Osteoblast (primary cell): ENCODE measurements at regions not wholly inside any gene's neighbourhood (a gene's known extent, or its start where the extent isn't known, plus 50 kb on each side); places are given as distances from the start of the nearest gene placed in this dataset.

Experiments
- DNase-seq: peaks from one replicate; pipeline ENCODE4 v3.0.0; 2011; ENCODE audit warnings: low spot score, mixed read lengths; ENCODE audit not compliant: insufficient read length; ENCODE audit errors: missing footprints
- H2AFZ ChIP-seq: 2 replicates; pipeline ENCODE4 v1.6.0; 2011; ENCODE audit warnings: mild to moderate bottlenecking, low read length
- H3K27ac ChIP-seq: 2 replicates; pipeline ENCODE4 v1.5.1; 2011; ENCODE audit warnings: mild to moderate bottlenecking, low read depth, low read length, moderate library complexity
- H3K27me3 ChIP-seq: 2 replicates; pipeline ENCODE4 v1.6.0; 2012; ENCODE audit warnings: mild to moderate bottlenecking, control low read depth, inconsistent platforms, low read length, moderate library complexity; ENCODE audit not compliant: insufficient read depth
- H3K36me3 ChIP-seq: 2 replicates; pipeline ENCODE4 v1.5.1; 2011; ENCODE audit warnings: mild to moderate bottlenecking, low read length, control low read depth, moderate library complexity; ENCODE audit not compliant: insufficient read depth
- H3K4me1 ChIP-seq: 2 replicates; pipeline ENCODE4 v1.5.1; 2011; ENCODE audit warnings: mild to moderate bottlenecking, low read length, control low read depth, moderate library complexity; ENCODE audit not compliant: insufficient read depth
- H3K4me2 ChIP-seq: 2 replicates; pipeline ENCODE4 v1.6.0; 2011; ENCODE audit warnings: mild to moderate bottlenecking, low read length; ENCODE audit not compliant: insufficient read depth
- H3K4me3 ChIP-seq: fragments of 200-600 bp; sonication (generic); 3 replicates; pipeline ENCODE4 v1.5.1; 2012; ENCODE audit warnings: mild to moderate bottlenecking, low read length, inconsistent platforms; ENCODE audit not compliant: insufficient read depth
- H3K79me2 ChIP-seq: 2 replicates; pipeline ENCODE4 v1.6.0; 2012; ENCODE audit warnings: mild to moderate bottlenecking, low read length, control low read depth, inconsistent platforms; ENCODE audit not compliant: insufficient read depth
- H3K9me3 ChIP-seq: 2 replicates; pipeline ENCODE4 v1.5.1; 2011; ENCODE audit warnings: low read depth, low read length, control low read depth
- H4K20me1 ChIP-seq: 2 replicates; pipeline ENCODE4 v1.6.0; 2012; ENCODE audit warnings: mild to moderate bottlenecking, low read length, control low read depth; ENCODE audit not compliant: insufficient read depth
- TF ChIP-seq, protein P1 (sequence below): IDR thresholded peaks from 2 replicates; pipeline ENCODE4 v1.5.1; 2011; ENCODE audit warnings: mild to moderate bottlenecking, low read depth, low read length, moderate library complexity; ENCODE audit errors: extremely low read depth

GRCh38 chr20:37593710-37594109, 66.0 kb upstream of the BLCAP start:
- H3K4me1 ChIP-seq: no peaks in the 10 kb centered on the region
- H3K27me3 ChIP-seq: peaks cover 50% of the 10 kb centered on the region
- no peak overlapping the region for H3K4me3 ChIP-seq
- TF ChIP-seq, protein P1, sequence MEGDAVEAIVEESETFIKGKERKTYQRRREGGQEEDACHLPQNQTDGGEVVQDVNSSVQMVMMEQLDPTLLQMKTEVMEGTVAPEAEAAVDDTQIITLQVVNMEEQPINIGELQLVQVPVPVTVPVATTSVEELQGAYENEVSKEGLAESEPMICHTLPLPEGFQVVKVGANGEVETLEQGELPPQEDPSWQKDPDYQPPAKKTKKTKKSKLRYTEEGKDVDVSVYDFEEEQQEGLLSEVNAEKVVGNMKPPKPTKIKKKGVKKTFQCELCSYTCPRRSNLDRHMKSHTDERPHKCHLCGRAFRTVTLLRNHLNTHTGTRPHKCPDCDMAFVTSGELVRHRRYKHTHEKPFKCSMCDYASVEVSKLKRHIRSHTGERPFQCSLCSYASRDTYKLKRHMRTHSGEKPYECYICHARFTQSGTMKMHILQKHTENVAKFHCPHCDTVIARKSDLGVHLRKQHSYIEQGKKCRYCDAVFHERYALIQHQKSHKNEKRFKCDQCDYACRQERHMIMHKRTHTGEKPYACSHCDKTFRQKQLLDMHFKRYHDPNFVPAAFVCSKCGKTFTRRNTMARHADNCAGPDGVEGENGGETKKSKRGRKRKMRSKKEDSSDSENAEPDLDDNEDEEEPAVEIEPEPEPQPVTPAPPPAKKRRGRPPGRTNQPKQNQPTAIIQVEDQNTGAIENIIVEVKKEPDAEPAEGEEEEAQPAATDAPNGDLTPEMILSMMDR: no peak
- no peaks in the 10 kb centered on the region for H3K79me2 ChIP-seq
- no peak for DNase-seq
- no peak overlapping the region for H3K27ac ChIP-seq
- H3K9me3 ChIP-seq: no peaks in the 10 kb centered on the region
- H3K4me2 ChIP-seq: no peak overlapping the region
- H3K36me3 ChIP-seq: no peaks in the 10 kb centered on the region
- H2AFZ ChIP-seq: no peak overlapping the region
- H4K20me1 ChIP-seq: no peaks in the 10 kb centered on the region

DNA sequence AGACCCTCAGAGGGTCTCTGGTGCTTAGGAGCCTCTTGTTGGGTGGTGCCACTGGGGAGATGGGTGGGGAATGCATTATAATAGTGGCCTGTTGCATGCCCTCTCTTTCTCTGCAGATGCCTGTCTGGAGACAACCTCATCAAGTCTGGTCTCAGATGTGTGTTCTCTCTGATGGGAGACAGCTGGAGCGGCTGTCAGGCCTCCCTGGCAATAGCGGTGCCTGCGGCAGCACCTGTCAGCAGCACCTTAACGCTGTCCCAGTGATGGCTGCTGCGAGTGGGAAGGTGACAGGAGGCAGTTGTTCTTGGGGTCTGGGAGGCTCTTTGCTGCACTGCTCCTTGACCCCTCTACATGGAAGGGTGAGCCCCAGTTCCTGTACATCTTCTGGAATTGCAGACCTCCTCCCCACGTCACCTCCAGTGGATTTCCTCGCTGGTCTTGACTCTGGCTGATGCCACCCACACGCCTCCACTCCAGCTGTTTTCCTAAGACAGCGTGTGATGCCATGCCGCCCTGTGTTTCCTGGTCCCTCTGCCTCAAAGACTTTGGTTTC, 63.3 kb upstream of the BLCAP start:
- no peak overlapping the region for H3K4me3 ChIP-seq
- no peaks in the 10 kb centered on the region for H4K20me1 ChIP-seq
- H3K9me3 ChIP-seq: no peaks in the 10 kb centered on the region
- H3K4me1 ChIP-seq: no peaks in the 10 kb centered on the region
- peaks cover 49% of the 10 kb centered on the region for H3K27me3 ChIP-seq
- DNase-seq: no peak
- no peaks in the 10 kb centered on the region for H3K36me3 ChIP-seq
- H3K27ac ChIP-seq: no peak overlapping the region
- TF ChIP-seq, protein P1: no peak
- no peak overlapping the region for H2AFZ ChIP-seq
- no peak overlapping the region for H3K4me2 ChIP-seq
- no peaks in the 10 kb centered on the region for H3K79me2 ChIP-seq

DNA sequence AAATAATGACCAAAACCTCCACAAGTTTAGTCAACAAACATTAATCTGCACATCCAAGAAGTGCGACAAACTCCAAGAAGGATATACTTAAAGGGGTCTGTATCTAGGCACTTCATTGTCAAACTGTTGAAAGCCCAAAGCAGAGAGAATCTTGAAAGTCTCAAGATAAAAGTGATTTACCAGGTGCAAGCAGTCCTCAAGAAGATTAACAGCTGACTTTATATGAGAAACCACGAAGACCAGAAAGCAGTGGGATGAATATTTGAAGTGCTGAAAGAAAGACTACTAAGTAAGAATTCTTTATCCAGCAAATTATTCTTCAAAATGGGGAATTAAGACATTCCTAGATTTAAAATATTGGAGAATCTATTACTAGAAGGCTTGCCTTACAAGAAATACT, 58.4 kb upstream of the BLCAP start:
- Histone ChIP-seq H3K4me2 (no peak overlapping the region), H3K4me1 (no peaks in the 10 kb centered on the region), H4K20me1 (no peaks in the 10 kb centered on the region), H3K27me3 (peaks cover 43% of the 10 kb centered on the region), H3K36me3 (no peaks in the 10 kb centered on the region), H3K27ac (no peak overlapping the region), H2AFZ (no peak overlapping the region), H3K4me3 (no peak overlapping the region), H3K79me2 (no peaks in the 10 kb centered on the region), H3K9me3 (no peaks in the 10 kb centered on the region)
- no peak for DNase-seq
- TF ChIP-seq, protein P1: no peak

DNA sequence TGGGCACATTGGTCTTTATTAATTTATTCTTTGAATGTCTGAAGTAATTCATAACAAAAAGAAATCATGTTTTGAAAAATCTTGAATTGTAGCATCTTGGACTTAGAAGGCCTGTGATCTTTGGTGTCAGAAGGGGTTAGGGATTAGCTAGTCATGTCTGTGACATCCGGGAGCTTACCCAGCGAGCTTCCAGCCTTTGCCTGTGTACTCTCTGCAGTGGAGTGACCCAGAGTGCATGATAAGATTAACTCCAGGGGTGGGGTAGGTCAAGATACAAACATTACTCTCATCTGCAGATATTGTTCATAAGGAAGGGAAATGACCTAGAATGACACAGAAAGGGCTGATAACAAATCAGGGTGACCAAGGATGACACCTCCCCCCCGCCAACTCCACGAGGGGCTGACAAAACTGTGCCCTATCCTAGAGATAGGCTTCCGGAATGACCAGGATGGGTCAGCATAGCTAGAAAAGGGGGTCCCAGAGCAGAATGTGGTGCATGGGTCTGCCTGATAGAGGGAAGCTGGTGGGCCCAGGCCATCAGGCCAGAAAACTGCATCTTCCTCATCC, 56.6 kb upstream of the BLCAP start:
- H3K9me3 ChIP-seq: no peaks in the 10 kb centered on the region
- H3K27ac ChIP-seq: no peak overlapping the region
- H3K79me2 ChIP-seq: no peaks in the 10 kb centered on the region
- TF ChIP-seq, protein P1: no peak
- H4K20me1 ChIP-seq: no peaks in the 10 kb centered on the region
- no peak overlapping the region for H3K4me3 ChIP-seq
- H3K36me3 ChIP-seq: no peaks in the 10 kb centered on the region
- no peak overlapping the region for H2AFZ ChIP-seq
- no peak for DNase-seq
- no peaks in the 10 kb centered on the region for H3K4me1 ChIP-seq
- peaks cover 35% of the 10 kb centered on the region for H3K27me3 ChIP-seq
- H3K4me2 ChIP-seq: no peak overlapping the region
